HT1080 (cell line): ENCODE measurements at regions not wholly inside any gene's neighbourhood (a gene's known extent, or its start where the extent isn't known, plus 50 kb on each side); places are given as distances from the start of the nearest gene placed in this dataset.

Experiments
- DNase-seq: peaks from one replicate; pipeline ENCODE4 v3.0.0-alpha.2; 2015; ENCODE audit warnings: low read depth

DNA sequence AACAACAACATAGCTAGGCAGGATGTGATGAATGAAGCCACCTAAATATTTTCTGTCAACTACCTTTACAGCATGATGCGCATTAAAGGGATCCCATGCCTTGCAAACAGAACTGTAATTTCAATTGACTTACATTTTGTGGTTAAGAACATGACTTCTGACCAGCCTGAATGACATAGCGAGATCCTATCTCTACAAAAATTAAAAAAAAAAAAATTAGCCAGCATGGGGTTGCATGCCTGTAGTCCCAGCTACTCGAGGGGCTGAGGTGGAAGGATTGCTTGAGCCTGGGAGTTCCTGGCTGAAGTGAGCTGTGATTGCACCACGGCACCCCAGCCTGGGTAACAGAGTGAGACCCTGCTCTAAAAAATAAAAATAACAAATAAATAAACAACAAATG, 680.6 kb downstream of the IQCM start:
- DNase-seq, result no peak

DNA sequence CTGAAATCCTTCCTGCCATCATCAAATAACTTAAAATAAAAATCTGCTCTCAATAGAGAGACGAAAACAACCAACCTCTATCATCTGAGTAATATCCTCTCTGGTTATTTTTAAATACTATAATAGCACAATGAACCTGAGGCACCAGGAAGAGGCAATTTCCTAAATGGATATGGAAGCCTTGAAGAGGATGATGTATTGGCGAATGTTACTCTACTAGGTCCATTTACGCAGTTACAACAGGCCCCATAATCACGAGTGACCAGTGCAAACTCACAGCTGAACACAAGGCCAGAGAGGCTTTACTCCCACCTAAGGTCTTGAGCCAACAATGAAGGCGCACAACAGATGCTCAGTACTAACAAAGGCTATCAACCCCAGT, 678.8 kb upstream of the NR3C2 start:
- DNase-seq, result no peak

DNA sequence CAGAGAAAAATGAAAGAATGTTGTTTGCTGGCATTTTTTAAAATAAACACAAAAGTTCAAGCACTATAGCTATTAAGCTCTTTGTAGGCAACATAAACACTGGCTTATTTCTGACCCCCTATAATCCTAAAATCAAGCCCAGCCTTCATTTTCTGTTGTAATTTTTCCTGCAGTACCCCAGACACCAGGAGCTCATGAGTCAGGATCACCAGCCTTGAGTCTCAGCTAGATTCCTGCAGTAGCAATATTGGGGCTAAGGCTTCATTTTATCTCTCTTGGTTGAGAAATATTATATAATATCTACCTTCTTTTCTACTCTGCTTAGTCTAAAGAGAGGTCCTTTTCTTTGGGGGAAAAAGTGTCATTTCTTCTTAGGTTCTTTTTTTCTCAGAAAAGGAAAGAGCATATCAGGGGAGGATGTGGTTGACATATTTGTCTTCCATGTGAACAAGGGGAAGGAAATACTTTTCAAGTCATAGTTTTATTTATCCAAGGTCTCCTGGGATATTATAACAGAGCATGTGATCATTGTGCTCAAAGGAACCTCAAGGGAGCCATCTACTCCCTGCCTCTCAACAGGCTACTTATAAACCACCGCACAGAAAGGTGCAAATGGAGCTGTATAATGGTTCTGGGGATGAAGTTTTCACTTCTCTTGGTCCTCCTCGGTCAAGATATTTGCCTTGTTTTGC, 678.3 kb upstream of the NR3C2 start:
- peak; percentile 64 for DNase-seq

DNA sequence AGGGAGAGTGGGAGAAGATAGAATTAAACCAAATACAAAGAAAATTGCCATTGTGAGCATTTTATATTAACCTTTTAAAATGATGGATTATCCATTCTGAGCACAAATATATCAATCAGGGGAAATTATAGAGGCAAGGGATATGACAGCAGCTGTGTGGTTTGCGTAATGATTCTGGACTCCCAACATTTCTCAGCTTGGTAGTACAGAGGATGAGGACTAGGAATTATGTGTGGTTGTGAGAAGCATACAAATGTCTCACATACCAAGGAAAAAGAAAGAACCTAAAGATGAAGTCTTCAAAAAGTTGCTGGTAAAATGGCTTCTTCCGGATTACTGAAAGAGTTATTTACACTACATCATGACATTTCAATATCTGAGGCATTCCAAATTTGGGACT, 674.6 kb upstream of the NR3C2 start:
- DNase-seq, result no peak

DNA sequence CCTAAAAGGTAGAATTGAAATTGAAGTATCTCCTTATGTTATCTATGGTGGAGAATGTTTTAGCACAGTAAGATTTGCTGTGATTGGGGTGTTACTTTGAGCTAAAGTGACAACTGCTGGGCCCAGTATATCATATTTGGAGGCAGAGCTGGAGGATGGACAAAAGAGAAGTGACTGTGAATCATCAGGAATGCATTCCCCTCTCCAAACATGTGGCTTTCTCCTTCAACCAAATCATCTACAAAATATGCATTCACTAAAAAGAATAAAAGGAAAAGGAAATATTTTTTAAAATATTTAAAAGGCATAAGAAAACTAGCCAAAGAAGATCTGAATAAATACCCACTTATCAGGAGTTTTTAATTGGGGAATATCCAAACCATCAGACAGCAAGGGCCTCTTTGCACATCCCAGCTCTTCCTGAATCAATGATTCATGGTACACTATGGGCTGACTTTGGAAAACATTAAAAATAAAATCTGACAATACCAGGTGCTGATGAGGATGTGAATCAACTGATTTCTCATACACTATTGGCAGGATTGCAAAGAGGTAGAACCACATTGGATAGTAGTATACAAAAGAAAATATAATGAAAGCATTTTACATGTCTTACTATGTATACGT, 671.7 kb upstream of the NR3C2 start:
- DNase-seq, result peak; percentile 86

DNA sequence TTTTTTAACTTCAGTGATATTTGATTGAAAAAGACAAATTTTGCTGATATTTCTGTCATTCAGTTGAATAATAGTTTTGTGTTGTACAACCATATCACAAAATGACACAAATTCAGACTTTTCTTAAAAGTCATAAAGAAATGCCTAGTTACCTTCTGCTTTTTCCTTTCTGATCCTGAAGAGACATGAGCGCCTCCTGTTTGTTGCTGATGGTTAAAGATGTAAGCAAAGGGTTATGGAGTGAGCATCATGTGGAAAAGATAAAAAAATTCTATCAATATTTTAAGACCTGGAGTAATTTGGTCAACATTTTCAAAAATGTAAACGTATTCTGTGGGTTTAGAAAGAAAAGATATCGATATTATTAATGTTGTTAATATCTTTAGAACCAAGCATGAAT, 669.9 kb upstream of the NR3C2 start:
- DNase-seq, result no peak

DNA sequence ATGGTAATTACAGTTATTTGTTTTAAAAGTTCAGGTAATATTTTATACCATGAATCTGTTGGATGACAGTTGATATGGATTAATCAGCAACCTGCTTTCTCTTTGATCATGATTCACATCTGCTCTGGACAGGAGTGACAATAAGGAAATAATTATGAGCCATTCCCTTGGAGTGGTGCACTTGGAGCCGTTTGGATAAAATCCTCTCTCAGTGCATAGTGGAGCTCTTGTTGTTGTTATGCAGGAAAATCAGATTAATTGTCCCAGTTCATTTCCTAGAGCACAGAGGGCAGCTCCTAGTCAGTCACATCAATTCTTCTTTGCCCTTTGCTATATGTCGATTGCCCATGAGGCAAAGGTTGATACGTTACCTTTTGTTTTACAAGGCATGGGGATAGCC, 668.3 kb upstream of the NR3C2 start:
- no peak for DNase-seq

DNA sequence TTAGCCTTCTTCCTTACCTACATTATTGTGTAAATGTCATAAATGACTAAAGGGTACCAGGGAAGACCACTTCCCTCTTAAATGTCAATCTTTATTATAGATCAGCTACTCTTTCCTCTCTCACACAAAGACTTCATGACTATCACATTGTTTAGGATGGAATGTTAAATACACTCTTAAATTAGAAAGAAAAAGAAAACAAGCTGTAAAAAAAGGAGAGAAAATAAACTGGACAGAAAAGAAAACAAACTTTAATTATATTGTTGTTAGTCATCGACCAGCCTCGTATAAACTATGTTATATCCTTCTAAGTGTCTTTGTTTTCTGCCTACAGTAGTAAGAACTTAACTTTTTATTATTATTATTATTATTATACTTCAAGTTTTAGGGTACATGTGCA, 666.4 kb upstream of the NR3C2 start:
- no peak for DNase-seq

DNA sequence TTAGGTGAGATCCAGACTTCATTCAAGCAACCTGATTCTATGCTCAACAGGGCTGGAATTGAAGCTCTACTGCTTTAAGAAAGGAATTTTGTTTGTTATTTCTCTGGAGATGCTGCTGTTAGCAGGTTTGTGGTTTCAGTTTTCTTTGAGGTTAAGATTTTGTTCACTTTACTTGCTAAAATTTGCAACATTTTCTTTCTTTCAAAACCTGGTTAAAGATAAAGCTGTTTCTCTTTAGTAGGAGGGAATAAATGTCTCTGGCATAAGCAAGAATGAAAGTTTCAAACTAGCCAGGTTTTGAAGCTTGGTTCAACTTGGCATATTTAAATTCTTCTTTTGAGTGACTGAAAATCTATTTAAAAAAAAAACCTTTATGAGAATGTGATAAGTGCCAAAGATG, 660.6 kb upstream of the NR3C2 start:
- DNase-seq, result no peak

DNA sequence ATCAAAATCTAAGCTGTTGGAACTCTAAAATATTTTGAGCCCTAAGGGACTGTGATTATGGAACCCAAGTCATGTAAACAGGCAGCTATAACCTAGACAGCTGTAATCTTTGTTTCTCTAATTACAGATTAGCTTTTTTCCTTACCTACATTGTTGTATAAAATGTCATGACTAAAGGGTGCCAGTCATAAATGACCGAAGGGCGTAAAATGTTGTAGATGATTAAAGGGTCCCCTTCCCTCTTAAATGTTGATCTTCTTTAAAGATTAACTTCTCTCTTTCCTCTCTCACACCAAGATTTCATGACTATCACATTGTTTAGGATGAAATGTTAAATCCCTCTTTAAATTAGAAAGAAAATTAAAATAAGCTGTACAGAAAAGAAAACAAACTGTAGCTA, 659.4 kb upstream of the NR3C2 start:
- no peak for DNase-seq

DNA sequence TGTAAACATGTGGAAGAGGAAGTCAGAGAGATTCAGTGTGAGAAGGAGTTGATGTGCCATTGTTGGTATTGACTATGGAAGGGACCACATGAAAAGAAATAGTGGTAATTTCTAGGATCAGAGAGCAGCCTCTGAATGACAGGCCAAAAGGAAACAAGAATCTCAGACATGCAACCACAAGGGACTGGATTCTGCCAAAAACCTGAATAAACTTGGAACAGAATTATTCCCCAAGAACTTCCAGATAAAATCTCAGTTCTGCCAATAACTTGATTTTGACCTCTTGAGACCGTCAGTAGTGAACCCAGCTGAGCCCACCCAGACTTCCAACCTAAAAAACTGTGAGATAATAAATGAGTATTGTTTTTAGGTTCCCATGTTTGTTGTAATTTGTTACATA, 653.6 kb upstream of the NR3C2 start:
- DNase-seq, result no peak

DNA sequence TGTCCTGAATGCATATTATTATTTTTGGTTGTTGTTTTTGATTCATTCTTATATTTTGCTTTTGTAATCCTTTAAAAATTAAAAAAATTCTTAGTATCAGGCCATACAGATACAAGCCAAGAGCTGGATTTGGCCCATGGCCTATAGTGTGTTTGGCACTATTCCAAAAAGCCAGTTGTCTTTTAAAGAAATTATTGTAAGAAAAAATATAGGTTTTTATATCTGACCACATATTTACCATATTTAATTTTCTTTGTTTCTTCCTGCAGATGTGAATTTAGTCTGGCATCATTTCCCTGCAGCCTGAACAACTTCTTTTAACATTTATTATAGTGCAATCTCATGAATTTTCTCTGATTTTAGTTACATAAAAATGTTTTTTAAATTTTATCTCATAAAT, 652.8 kb upstream of the NR3C2 start:
- DNase-seq, result no peak

DNA sequence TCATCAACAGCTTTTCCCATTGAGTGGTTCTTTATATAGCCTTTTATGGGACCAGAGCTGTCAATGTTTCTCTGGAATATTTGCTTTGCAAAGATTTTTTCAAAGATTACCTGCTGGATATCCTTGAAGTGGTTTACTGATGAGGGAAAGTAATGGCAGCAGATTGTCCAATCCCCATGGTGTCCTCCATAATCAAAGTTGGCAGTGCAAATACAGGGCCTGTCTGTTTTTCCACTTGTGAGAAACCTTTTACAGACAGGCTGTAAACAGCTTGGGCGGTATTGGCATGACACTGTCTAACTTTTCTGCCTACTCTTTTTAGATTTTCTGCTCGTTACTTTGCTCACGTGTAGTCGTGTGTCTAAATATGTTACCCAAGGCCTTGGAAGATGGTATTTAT, 641.9 kb upstream of the NR3C2 start:
- DNase-seq, result no peak

DNA sequence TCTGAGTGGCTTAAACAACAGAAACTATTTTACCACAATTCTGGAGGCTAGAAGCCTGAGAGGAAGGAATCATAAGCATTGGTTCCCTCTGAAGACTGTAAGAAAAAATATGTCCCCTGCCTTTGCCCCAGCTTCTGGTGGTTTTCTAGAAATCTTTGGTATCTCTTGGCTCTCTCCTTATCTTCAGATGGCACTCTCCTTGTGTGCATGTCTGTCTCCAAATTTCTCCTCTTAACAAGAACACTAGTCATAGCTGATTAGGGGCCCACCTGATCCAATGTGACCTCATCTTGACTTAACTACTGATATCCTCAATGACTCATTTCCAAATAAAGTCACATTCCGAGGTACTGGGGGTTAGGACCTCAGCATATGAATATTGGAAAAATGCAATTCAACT, 635.0 kb upstream of the NR3C2 start:
- no peak for DNase-seq

DNA sequence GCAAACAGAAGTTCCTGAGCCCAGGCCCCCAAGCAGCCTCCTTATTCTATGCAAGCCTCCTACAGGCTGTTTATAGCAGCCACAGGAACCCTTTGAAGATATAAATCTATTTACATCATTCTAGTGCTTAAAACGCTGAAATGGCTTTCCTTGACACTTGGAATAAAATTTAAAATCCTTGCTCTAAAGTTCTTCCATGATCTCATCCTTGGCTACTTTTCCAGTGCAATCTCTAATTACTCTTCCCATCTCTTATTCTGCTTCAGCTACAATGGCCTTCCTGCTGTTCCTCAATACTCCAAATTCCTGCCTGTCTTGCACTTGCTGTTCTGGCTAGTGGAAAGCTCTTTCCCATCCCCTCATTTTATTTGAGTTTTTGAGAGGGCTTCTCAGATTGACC, 634.2 kb upstream of the NR3C2 start:
- no peak for DNase-seq

DNA sequence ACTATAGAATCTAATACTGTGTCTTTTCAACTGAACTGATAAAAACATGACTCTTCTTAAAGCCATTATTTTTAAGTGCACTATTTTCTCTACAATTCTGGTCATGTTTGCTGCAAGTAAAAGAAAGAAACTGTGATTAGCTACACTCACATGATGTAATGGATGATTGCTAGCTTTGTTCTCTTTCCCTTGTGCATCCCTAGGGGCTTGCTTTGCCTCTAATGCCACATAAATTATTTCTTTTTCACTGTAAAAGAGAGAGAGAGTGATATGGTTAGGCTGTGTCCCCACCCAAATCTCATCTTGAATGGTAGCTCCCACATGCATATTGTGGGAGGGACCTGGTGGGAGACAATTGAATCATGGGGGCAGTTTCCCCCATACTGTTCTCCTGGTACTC, 630.2 kb upstream of the NR3C2 start:
- no peak for DNase-seq

DNA sequence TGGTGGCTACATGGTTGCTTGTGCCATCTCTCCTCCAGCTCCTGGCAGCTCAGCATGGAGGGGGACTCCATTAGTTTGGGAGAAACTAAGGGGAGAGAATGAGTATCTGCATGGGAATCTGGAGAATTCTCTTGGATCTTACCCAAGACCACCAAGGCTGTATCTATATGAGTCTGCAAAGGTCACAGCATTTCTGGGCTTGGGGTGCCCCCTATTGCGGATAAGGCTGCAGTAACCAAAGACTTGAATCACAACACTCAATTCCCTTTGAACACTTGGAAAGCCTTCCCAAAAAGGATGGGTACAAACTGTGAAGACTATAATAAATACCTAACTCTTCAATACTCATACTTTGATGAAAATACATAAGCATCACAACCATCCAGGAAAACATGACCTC, 623.5 kb upstream of the NR3C2 start:
- peak; percentile 1 for DNase-seq

DNA sequence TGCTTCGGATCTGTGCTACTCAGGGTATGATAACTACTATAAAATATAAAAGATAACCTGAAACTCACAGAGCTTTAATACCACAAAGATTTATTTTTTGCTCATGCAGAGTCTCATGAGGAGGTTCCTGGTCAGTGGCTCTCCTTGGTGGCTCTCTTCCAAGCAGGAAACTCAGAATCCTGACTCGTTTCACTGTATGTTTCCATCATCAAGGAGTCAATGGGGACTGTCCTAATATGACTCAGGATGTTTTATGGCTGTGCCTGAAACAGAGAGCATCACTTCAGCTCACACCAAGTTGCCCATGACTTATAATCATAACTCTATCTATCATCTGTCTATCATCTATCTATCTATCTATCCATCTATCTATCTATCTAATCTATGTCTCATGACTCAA, 620.8 kb upstream of the NR3C2 start:
- DNase-seq, result peak; percentile 29

DNA sequence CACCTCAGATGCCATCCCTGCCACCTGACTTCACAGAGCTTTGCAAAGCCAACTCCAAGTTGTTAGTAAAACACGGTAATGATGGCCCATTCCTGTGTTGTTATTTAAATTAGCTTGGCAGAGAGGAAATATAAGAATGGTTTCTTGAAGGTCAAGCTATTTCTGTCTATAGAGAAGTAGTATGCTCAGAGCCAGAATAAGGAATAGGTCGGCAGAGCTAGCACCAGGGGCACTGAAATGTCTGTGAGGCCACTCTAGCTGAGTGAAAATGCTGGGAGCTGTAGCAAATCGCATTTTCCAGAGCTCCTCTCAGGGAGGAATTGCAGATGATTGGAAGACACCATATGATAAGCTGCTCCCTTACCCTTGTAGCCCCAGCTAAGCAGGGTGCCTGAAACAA, 615.4 kb upstream of the NR3C2 start:
- DNase-seq, result no peak

DNA sequence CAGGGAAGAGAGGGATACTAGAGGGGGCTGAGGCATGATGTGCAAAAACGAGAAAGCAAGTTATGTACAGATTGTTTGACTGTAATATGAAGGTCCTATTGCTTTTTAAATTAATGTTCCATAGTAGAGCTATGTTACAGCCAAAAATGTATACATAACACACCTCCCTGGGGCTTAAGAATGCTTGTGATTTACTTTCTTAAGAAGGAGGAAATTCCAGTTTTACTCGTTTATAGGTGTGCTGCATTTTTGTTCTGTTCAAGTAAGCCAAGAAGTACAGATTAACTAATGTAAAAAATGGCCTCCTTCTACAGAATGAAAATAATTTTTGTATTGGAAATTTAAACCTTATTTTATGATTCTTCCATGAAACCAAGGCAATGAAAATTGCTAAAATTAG, 614.4 kb upstream of the NR3C2 start:
- DNase-seq, result no peak

DNA sequence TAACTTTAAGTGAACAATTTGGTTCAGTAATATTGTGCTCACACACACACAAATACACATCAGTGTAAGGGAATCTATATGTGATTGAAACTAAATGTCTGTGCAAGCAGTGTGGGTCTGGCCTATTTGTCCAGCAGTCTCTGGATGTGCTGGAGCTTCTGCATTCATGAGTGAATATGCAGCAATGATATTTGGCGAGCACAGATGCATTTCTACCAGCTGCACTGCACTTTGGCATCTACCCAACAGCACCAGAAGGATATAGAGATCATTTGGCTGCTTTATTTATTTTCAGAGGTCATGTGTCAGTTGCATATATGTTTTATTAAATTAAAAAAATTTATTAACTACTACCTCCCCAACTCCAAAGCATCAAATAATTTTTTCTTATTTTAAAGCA, 613.4 kb upstream of the NR3C2 start:
- no peak for DNase-seq

DNA sequence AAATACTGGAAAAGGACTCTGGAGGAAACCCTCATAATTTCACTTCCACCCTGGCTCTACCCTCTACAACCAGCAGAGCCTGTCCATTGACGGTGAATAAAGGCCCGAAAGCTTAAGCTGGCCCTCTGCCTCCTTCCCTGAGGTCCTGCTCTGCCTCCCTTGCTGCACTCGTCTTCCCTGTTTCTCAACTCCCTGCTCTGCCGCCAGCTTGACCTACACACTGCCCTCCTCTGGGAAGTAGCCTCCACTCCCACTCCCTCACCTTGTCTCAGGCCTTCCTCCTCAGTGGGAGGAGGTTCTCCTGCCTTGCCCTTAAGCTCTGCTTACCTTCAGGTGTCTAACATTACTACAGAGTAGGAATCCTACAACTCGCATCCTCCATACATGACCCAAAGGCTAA, 608.6 kb upstream of the NR3C2 start:
- no peak for DNase-seq

DNA sequence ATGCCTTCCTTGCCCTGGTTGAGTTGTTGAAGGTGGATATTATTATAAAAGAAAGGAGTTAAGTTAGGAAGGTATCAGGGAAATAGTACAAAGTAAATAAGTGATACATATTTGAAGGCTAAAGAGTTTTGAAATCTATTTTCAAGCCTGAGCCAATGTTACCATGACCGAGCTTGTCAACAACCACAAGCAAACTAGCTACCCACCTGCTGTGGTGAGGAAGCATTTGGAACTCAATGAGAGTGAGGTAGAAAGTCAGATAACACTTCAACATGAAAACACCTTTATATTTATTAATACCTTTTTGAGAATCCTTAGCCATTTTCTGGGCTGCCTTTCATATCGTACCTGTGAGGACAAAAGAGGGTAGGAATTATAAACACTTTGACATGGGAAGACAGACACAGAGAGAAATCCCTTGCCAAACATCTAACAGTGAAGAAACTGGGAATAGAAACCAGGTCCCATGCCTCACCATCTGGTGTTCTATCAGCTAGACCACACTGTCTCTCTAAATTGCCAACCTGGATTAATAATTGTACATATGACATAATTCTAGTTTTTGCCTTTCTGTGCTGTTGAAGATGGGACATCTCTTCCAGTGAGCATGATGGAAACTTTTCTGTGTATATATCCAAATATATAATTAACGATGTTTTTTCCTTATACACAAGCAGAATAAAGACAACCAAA, 606.4 kb upstream of the NR3C2 start:
- DNase-seq, result no peak
